ENCODE measurements at regions not wholly inside any gene's neighbourhood (a gene's known extent, or its start where the extent isn't known, plus 50 kb on each side); places are given as distances from the start of the nearest gene placed in this dataset.

GRCh38 chr1:112105557-112105956 is 116.1 kb upstream of the KCND3 start:
- ChIA-PET POLR2A (no interaction called here), CTCF (no interaction called here), RAD21 (ENCODE audit: unreplicated experiment) (no interaction called here), SMC1A (ENCODE audit: uncharacterized antibody, unreplicated experiment) (no interaction called here)
- Histone ChIP-seq H3K27ac (ENCODE audit: control insufficient read depth, insufficient read depth) (no peak overlapping the region), H4K20me1 (ENCODE audit: control insufficient read depth, insufficient read depth) (no peaks in the 10 kb centered on the region), H3K4me3 (no peak overlapping the region), H3K4me1 (ENCODE audit: control insufficient read depth, insufficient read depth, low read length) (no peaks in the 10 kb centered on the region), H3K79me2 (ENCODE audit: control insufficient read depth, insufficient read depth, low read length) (no peaks in the 10 kb centered on the region), H3K9ac (ENCODE audit: control insufficient read depth, insufficient read depth, low read length) (no peak overlapping the region), H3K27me3 (replicated peaks in 1 of 2; ENCODE audit: control insufficient read depth in 2 of 2, insufficient read depth in 2 of 2, low read length in 1 of 2) (no peaks in the 10 kb centered on the region), H3K9me3 (replicated peaks; ENCODE audit: control insufficient read depth, insufficient read depth, low read length) (no peaks in the 10 kb centered on the region; the same call in 2 of the 3 replicates), H3K36me3 (ENCODE audit: control insufficient read depth in 2 of 2, insufficient read depth in 2 of 2, low read length in 1 of 2) (no peaks in the 10 kb centered on the region), H3K4me2 (ENCODE audit: control insufficient read depth, insufficient read depth) (no peak overlapping the region), H2AFZ (ENCODE audit: control insufficient read depth, low read depth, low read length) (no peak overlapping the region)
- no TSS peak for BruUV-seq (replicated peaks)
- ATAC-seq = no peak
- TF ChIP-seq ZNF24 (IDR thresholded peaks at IDR 0.05) (no peak), EZH2 (IDR thresholded peaks at IDR 0.05; ENCODE audit: borderline replicate concordance, control insufficient read depth, low read depth, low read length) (no peak), RAD21 (IDR thresholded peaks at IDR 0.05; ENCODE audit: insufficient read depth, low read depth, low read length) (no peak), ZZZ3 (IDR thresholded peaks at IDR 0.05; ENCODE audit: control insufficient read depth, insufficient read length, low read depth) (no peak), SUZ12 (IDR thresholded peaks at IDR 0.05; ENCODE audit: unreplicated experiment) (no peak), RELB (IDR thresholded peaks at IDR 0.05; ENCODE audit: low read depth) (no peak), E4F1 (IDR thresholded peaks at IDR 0.05; ENCODE audit: borderline replicate concordance, partially characterized antibody) (no peak), PRDM15 (CRISPR knock-in tag; IDR thresholded peaks at IDR 0.05) (no peak), STAT1 (conservative IDR thresholded peaks at IDR 0.05) (no peak), STAT3 (IDR thresholded peaks at IDR 0.05; ENCODE audit: low read depth, low read length) (no peak)
- no peak for FAIRE-seq
- intact Hi-C loops (cut with micrococcal nuclease; ENCODE audit: unreplicated experiment) = no loop called here
- in situ Hi-C loops (cut with MboI) = no loop called here
- 33% methylated on average over 1 of the region's 1 CpG for WGBS (ENCODE audit: insufficient coverage, insufficient replicate concordance, low lambda C conversion rate, missing lambda C conversion rate)
- no peak for DNase-seq (ENCODE audit: low read depth, low spot score)

All from GM12878 (cell line).